LNCAP (cell line): ENCODE measurements at regions not wholly inside any gene's neighbourhood (a gene's known extent, or its start where the extent isn't known, plus 50 kb on each side); places are given as distances from the start of the nearest gene placed in this dataset.

Experiments used
- TF ChIP-seq, protein P1 (sequence below): fragments of 450-650 bp; IDR thresholded peaks from 2 replicates; pipeline ENCODE4 v1.5.1; 2017; ENCODE audit warnings: mild to moderate bottlenecking

- TF ChIP-seq, protein P1, sequence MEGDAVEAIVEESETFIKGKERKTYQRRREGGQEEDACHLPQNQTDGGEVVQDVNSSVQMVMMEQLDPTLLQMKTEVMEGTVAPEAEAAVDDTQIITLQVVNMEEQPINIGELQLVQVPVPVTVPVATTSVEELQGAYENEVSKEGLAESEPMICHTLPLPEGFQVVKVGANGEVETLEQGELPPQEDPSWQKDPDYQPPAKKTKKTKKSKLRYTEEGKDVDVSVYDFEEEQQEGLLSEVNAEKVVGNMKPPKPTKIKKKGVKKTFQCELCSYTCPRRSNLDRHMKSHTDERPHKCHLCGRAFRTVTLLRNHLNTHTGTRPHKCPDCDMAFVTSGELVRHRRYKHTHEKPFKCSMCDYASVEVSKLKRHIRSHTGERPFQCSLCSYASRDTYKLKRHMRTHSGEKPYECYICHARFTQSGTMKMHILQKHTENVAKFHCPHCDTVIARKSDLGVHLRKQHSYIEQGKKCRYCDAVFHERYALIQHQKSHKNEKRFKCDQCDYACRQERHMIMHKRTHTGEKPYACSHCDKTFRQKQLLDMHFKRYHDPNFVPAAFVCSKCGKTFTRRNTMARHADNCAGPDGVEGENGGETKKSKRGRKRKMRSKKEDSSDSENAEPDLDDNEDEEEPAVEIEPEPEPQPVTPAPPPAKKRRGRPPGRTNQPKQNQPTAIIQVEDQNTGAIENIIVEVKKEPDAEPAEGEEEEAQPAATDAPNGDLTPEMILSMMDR: no peak
These were observed 78.0 kb upstream of the PRKX start for GRCh38 chrX:3791449-3791848.

DNA sequence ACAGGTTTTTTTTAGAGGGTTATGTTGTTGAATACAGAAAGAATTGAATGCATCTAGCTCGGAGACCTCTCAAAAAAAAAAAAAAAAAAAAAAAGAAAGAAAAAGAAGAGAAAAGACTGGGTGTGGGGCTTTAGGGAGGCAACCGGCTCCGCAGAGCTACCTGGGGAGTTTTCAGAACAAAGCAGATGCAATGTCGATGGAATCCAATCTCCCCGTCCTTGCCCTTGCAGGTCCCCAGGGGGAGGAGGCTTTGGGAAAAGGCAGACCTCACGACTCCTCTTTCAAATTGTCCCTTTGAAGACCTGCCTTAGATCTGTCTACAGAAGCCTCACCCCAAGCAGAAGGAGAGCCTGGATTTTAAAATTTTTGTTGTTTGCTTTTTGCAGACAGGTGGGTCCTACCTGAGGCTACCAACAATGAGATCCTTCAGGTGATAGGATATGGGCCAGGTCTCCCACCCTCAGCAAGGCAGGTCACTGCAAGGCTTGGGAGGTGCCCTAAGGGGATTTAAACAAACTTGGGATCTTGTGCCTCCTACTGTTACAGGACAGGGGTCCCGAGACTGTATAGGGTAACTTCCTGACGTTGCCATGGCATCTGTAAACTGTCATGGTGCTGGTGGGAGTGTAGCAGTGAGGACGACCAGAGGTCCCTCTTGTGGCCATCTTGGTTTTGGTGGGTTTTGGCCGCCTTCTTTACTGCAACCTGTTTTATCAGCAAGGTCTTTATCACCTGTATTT lies 75.2 kb upstream of the PRKX start:
- TF ChIP-seq, protein P1: no peak

- TF ChIP-seq, protein P1: no peak
These were observed 74.4 kb upstream of the PRKX start for GRCh38 chrX:3787856-3788255.

- TF ChIP-seq, protein P1: no peak
These were observed 67.1 kb upstream of the PRKX start for GRCh38 chrX:3780564-3780963.

DNA sequence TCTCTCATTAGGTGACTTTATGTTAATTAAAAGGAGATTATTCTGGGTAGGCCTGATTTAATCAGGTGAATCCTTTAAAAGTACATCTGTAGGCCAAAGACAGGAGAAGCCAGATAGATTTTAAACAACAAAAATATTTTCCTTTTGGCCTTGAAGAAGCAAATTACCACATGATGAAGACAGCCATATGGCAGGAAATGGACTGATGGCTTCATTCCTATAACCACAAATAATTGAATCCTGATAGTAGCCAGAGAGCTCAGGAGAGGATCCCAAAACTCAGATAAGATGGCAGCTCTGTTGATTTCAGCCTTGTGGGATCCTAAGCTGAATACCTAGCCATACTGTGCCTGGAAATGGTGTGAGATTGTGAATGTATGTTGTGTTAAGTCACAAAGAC lies 66.1 kb upstream of the PRKX start:
- TF ChIP-seq, protein P1: no peak

GRCh38 chrX:3777416-3777815 lies 64.0 kb upstream of the PRKX start:
- TF ChIP-seq, protein P1: no peak

DNA sequence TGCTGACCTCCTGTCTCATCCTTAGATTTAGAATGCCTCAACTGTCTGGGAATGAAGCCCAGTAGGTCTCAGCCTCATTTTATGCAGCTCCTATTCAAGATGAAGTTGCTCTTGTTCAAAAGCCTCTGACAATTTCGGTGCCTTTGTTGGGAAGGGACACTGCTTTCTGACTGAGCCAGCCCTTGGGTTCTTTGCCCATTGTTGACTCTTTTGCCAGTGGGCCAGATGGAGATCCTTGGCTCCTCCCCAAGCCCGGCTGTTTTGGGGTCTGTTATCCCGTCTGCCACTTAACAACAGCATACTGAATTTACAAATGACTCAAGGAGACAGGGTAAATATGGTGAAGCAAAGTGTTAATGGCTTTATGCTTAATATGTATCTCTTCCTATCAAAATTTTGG lies 58.3 kb upstream of the PRKX start:
- TF ChIP-seq, protein P1: no peak

- TF ChIP-seq, protein P1: no peak
These were observed 55.4 kb upstream of the PRKX start for GRCh38 chrX:3768881-3769280.
